ENCODE measurements at regions not wholly inside any gene's neighbourhood (a gene's known extent, or its start where the extent isn't known, plus 50 kb on each side); places are given as distances from the start of the nearest gene placed in this dataset.

GRCh38 chr17:77877646-77878355 lies 80.7 kb upstream of the TNRC6C start:
- intact Hi-C loops (cut with DNase I), result no loop called here
- DNase-seq, result peak in 3 of 10 donors; percentile 57 to 69 (median 66)

GRCh38 chr17:77879226-77879895 lies 79.1 kb upstream of the TNRC6C start:
- intact Hi-C loops (cut with DNase I), result no loop called here
- DNase-seq, result peak in 3 of 10 donors; percentile 58 to 68 (median 66)

DNA sequence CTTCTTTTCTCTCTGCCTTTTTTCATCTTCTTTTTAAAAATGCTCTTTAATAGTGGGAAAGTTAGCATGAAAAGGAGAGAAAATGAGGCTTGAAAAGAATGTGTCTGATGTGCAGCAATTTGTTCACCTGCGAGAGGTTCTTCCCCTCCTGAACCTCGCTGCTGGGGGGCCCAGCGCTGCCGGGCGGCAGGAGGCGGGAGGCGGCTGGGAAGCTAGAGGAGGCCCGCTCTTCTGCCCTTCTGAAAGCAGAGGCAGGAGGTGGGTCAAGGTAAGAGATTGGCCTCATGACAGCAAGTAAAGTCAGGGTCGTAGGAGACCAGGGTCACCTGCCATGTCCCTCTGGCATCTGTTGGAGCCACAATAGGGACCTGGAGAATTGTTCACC lies 78.6 kb upstream of the TNRC6C start:
- intact Hi-C loops (cut with DNase I), result no loop called here
- peak in 2 of 10 donors; percentile 3 to 24 for DNase-seq

DNA sequence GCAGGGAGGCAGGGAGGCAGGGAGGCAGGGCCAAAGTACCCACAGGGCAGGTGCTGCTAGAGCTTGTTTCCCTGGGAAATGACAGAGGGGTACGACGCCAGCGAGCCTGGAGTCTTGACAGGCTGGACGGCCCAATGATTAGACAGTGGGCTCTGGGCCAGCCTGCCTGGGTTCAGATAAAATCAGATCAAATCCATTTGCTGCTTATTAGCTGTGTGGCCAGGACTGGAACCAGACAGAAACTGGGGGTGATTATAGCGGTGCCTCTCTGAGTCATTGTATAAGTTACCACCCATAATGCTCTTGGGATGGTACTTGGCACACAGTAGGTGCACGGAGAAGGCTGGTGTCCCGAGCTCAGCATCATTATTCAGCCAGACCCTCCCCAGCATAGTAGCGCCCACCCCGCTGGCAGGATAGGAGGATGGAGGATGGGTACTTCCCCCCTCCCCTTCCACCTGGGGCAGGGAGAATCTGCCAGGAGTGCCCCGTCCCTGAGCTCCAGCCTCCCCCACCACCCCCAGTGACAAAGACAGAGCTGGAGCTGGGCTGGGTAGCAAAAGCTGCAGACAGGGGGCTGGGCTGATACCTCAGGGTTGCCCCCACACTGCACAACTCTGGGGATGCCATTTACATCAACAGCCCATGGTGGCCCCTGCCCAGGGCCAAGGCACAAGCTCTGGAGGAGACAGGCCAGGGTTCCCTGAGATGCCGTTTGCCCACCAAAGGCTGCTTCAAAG lies 77.6 kb upstream of the TNRC6C start:
- intact Hi-C loops (cut with DNase I), result no loop called here
- peak in 3 of 10 donors; percentile 37 to 71 (median 64) for DNase-seq

DNA sequence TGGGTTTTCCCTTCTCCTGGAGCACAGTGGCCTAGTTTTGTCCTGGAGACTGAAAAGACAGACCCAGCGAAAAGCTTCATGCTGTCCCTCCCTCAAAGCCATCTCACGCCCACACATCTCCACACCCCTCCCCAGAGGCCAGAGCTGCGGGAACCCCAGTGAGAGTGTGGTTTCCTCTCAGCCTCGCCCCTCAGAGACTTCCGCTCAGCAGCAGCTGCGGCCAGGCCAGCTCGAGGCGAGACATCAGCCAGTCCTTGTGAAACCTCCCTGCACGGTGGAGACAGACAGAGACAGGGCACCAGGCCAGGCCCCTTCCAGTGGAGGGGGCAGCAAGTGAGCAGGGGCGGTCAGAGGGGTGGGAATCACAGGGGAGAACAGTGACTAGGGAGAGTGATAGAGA lies 77.0 kb upstream of the TNRC6C start:
- peak in 7 of 10 donors; percentile 34 to 91 (median 55) for DNase-seq
- intact Hi-C loops (cut with DNase I), result no loop called here

GRCh38 chr17:77882040-77882439 lies 76.5 kb upstream of the TNRC6C start:
- intact Hi-C loops (cut with DNase I), result no loop called here

DNA sequence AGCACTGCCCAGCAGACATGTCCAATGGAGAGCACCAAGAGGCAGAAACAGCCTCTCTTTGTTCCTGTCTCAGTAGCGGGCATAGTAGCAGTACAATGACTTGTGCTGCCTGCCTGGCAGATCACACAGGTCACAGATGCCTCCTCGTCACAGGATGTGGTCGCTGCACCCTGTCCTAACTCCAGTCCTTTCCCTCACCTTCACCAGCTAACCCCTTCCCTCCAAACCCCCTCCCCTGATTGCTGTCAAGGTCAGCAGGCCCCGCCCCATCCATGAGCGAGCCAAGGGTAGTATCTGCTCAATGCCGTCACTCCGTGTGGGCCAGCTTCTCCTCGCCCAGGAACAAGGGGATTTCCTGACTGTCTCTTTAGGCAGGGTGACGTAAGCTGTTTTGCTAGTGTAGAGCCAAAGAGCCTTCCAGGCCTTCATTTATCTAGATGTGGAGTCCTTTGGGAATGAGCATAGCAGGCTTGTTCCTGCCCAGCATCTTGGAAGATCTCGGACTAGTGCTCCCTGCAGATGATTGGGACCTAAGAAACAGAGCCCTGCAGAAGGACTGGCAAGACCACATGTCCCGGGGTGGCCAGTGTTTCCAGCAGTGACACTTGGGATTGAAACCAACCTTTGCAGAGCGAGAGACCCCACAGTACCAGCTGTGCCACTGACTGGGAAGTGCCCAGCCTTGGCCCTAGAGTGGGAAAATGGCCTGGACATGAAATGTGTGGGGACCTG lies 75.9 kb upstream of the TNRC6C start:
- intact Hi-C loops (cut with DNase I), result no loop called here
- peak in 5 of 10 donors; percentile 48 to 85 (median 69) for DNase-seq

More at GRCh38 chr17:77882040-77882439, 76.5 kb upstream of the TNRC6C start:
- DNase-seq, result peak in 3 of 10 donors; percentile 17 to 55 (median 25)

GRCh38 chr17:77883213-77883650 lies 75.3 kb upstream of the TNRC6C start:
- intact Hi-C loops (cut with DNase I), result no loop called here
- DNase-seq, result peak in 3 of 10 donors; percentile 40 to 81 (median 78)

DNA sequence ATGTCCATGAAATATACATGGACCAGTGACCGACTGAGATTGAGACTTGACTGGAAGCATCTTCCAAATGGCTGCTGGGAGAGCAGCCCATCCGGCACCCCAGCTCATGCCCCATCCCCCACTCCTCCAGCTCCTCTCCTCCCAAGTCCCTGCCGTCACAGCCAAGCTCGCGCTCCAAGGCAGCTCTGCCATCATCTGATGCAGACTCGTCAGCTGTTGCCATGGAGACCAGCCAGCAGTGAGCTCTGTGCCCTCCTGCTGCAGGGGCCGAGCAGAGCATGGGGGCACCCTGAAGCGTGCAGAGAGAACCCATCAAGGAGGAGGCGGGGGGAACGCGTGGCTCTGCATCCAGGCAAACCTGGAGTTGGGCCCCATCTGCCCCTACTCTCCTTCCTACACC lies 74.5 kb upstream of the TNRC6C start:
- intact Hi-C loops (cut with DNase I), result no loop called here

GRCh38 chr17:77884967-77885641 lies 73.4 kb upstream of the TNRC6C start:
- peak in 3 of 10 donors; percentile 12 to 54 (median 49) for DNase-seq
- intact Hi-C loops (cut with DNase I), result loop anchor here (5.0 kb wide), 1 partner anchor 72 kb away; the partner anchor contains the start of gene TNRC6C

More for the DNA sequence above, 74.5 kb upstream of the TNRC6C start:
- DNase-seq, result peak; percentile 86 to 99 (median 92)

DNA sequence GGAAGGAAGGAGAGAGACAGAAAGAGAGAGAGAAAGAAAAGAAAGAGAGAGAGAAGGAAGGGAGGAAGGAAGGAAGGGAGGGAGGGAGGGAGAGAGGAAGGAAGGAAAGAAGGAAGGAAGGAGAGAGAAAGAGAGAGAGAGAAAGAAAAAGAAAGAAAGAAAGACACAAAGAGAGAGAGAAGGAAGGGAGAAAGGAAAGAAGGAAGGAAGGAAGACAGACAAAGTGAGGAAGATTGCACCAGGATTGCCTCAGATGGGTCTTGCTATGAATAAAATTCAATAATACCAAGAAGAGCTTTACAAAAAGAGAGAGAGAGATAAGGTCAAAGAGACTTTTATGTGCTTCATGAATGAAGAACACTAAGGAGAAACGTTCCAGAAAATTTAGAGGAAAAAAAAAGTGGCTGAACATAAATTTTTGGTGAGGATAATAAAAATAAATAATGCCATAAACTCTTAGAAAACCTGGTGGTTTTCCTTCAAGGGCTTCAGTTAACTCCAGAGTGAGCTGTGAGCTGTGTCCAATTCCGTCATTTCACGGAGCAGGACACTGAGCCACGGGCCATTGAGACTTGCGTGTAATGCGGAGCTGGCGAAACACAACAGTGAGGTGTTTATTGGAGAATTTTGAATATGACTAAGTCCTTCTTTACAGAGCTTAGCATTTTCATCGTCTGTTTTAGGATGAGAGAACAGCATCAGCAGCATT lies 72.7 kb upstream of the TNRC6C start:
- intact Hi-C loops (cut with DNase I), result loop anchor here (5.0 kb wide), 1 partner anchor 71 kb away; the partner anchor contains the start of gene TNRC6C
- DNase-seq, result peak in 3 of 10 donors; percentile 37 to 62 (median 50)

DNA sequence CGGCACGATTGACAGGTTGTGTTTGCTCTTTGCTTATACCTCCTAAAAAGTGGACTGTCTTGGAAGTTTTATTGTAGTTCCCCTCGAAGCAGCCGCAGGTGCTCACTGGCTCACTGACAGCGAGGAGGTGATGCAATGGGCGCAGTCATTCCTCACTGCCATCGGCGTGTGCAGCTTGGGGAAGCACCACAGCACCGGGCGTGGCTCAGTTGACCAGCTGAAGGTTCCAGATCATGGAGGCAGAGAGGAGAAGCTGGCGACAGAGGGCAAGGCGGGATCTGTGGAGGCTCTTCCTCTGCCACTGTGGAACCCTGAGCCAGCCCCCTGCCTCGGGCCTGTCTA lies 72.1 kb upstream of the TNRC6C start:
- DNase-seq, result peak in 3 of 10 donors; percentile 48 to 72 (median 54)
- intact Hi-C loops (cut with DNase I), result loop anchor here (5.0 kb wide), 1 partner anchor 71 kb away; the partner anchor contains the start of gene TNRC6C

DNA sequence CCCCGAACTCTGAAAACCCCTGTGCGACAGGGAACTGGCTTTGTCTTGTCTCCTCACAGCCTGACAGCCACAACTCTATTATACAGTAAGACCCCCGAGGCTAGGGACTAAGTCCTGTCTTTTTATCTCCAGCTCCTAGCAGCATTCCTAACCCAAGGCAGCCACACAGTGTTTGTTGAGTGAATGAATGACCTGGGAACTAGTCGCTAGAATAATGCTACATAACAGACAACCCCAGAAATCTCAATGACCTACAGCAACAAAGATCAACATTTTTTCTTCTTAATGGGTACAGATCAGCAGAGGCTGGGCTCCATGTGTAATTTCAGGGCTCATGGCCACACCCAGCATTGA lies 71.4 kb upstream of the TNRC6C start:
- intact Hi-C loops (cut with DNase I), result loop anchor here (5.0 kb wide), 1 partner anchor 70 kb away; the partner anchor contains the start of gene TNRC6C
- DNase-seq, result no peak

DNA sequence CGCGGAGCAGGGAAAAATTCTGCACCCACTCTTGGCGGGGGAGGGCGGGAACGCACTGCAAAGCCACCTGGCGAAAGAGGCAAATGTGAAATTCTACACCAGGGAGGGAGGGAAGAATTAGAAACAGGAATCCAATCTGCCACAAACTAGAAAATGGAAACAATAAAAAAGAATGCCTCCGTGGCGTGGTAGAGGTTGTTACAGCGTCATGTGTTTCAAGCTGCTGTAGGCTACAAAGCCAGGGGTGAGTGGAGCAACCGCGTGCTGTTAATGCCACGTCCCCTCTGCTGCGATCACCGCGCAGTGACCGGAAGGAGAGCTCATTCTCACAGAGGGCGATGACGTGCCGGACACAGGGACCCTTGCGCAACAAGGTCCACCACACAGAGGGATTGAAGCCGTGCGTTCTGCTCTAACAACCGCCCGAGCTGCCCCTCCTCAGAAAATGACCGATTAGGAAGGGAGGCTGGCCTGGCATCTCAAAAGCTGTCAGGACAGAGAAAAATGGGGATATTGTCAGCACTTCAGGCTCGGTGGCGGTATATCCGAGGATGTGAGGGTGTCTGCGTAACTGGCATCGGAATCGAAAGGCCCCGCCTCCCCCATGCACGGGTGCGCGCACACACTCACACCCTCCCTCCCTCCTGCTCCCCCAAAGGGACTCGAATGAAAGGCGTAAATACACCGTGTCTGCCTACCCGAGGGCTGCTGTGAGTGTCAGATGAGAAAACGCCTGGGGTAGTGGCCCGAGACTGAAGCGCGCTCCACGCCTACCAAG lies 70.8 kb upstream of the TNRC6C start:
- intact Hi-C loops (cut with DNase I), result loop anchor here (5.0 kb wide), 1 partner anchor 70 kb away; the partner anchor contains the start of gene TNRC6C
- peak in 9 of 10 donors; percentile 52 to 94 (median 66) for DNase-seq

GRCh38 chr17:77888242-77889134 lies 70.0 kb upstream of the TNRC6C start:
- DNase-seq, result peak in 3 of 10 donors; percentile 24 to 53 (median 52)
- intact Hi-C loops (cut with DNase I), result loop anchor here (5.0 kb wide), 1 partner anchor 69 kb away; the partner anchor contains the start of gene TNRC6C

- intact Hi-C loops (cut with DNase I), result loop anchor here (5.0 kb wide), 1 partner anchor 68 kb away; the partner anchor contains the start of gene TNRC6C
- DNase-seq, result peak in 2 of 10 donors; percentile 21 to 52
Observed at GRCh38 chr17:77889135-77889505, 69.4 kb upstream of the TNRC6C start.
